ENCODE measurements at regions not wholly inside any gene's neighbourhood (a gene's known extent, or its start where the extent isn't known, plus 50 kb on each side); places are given as distances from the start of the nearest gene placed in this dataset.
A peak's percentile ranks its signal among the peaks of the same experiment; 100 is the strongest.

- Histone ChIP-seq H3K4me3 (ENCODE audit: extremely low read depth in 1 of 4, insufficient read depth in 2 of 4, low read depth in 3 of 4, low read length in 4 of 4) (no peak overlapping the region), H3K4me1 (replicated peaks in 1 of 4; ENCODE audit: control insufficient read depth in 3 of 4, insufficient read depth in 4 of 4, low read length in 3 of 4) (no peaks in the 10 kb centered on the region), H3K36me3 (ENCODE audit: control insufficient read depth in 2 of 4, insufficient read depth in 4 of 4, low read length in 3 of 4) (no peaks in the 10 kb centered on the region), H2BK120ac (replicated peaks; ENCODE audit: low read depth, low read length) (no peak overlapping the region), H3K56ac (replicated peaks; ENCODE audit: insufficient read length, low read depth, low read length) (no peak overlapping the region), H4K20me1 (replicated peaks in 1 of 2; ENCODE audit: control insufficient read depth in 1 of 2, insufficient read depth in 2 of 2, low read length in 2 of 2) (no peaks in the 10 kb centered on the region), H3K18ac (ENCODE audit: extremely low read depth, low read length) (no peak overlapping the region), H3K79me1 (ENCODE audit: low read depth, low read length) (no peaks in the 10 kb centered on the region), H2AFZ (ENCODE audit: low read length) (no peak overlapping the region), H4K5ac (ENCODE audit: insufficient read length, low read depth, low read length) (no peak overlapping the region), H3K4me2 (ENCODE audit: insufficient read depth in 1 of 2, low read depth in 2 of 2, low read length in 2 of 2) (no peak overlapping the region), H3K23me2 (ENCODE audit: low read depth, low read length) (no peaks in the 10 kb centered on the region), H3K9me3 (ENCODE audit: insufficient read depth in 2 of 2, low read depth in 1 of 2, low read length in 1 of 2) (no peaks in the 10 kb centered on the region), H3K23ac (ENCODE audit: insufficient read length) (no peak overlapping the region), H3K9ac (replicated peaks in 1 of 4; ENCODE audit: extremely low read depth in 1 of 4, low read depth in 3 of 4, low read length in 3 of 4) (no peak overlapping the region), H2BK12ac (ENCODE audit: low read depth, low read length) (no peak overlapping the region), H4K91ac (replicated peaks; ENCODE audit: insufficient read length, low read length) (no peak overlapping the region), H3K14ac (ENCODE audit: insufficient read length) (no peak overlapping the region), H2BK20ac (ENCODE audit: low read length) (no peak overlapping the region), H2BK5ac (ENCODE audit: low read depth, low read length) (no peak overlapping the region), H3K79me2 (ENCODE audit: control insufficient read depth in 1 of 2, insufficient read depth in 2 of 2, low read length in 2 of 2) (no peaks in the 10 kb centered on the region), H4K8ac (ENCODE audit: extremely low read depth, insufficient read depth, low read length) (no peak overlapping the region), H3K4ac (replicated peaks; ENCODE audit: insufficient read length, low read depth, low read length) (no peak overlapping the region), H2AK5ac (ENCODE audit: low read depth, low read length) (no peak overlapping the region), H3K27ac (ENCODE audit: low read depth, low read length) (no peak overlapping the region), H2BK15ac (ENCODE audit: low read length) (no peak overlapping the region), H3K27me3 (replicated peaks in 1 of 4; ENCODE audit: control insufficient read depth in 3 of 4, extremely low read depth in 1 of 4, insufficient read depth in 3 of 4, low read length in 3 of 4) (no peaks in the 10 kb centered on the region)
- DNase-seq (ENCODE audit: low read depth in 1 of 2, low spot score in 2 of 2) (no peak), FAIRE-seq (peak; percentile 52)
- 87% methylated on average over 5 of the region's 5 CpGs; no CpG with 5 or more reads in 1 of the 2 experiments for WGBS, 2 experiments (ENCODE audit: extremely low coverage in 1 of 2, insufficient coverage in 1 of 2, insufficient read length in 1 of 2, insufficient replicate concordance in 2 of 2, low coverage in 1 of 2, low lambda C conversion rate in 2 of 2, missing lambda C conversion rate in 1 of 2)
- ChIA-PET POLR2A (ENCODE audit: partially characterized antibody) (no interaction called here), CTCF (ENCODE audit: partially characterized antibody) (interaction anchor here (0.6 to 2.7 kb wide), 26 partner anchors 8 to 1817 kb away, joined by 3 to 19 read pairs (median 4); no protein-coding TSS in a partner anchor)
- TF ChIP-seq RAD21 (IDR thresholded peaks at IDR 0.05 in 1 of 2, conservative IDR thresholded peaks at IDR 0.05 in 1 of 2; ENCODE audit: low read depth in 2 of 2, low read length in 2 of 2) (peak; percentile 62 to 75), POU5F1 (IDR thresholded peaks at IDR 0.05; ENCODE audit: low read depth, low read length) (no peak), CTCF (IDR thresholded peaks at IDR 0.05; ENCODE audit: control extremely low read depth in 1 of 3, insufficient read depth in 1 of 3, low read depth in 1 of 3, low read length in 3 of 3) (peak in 2 of 3 experiments; percentile 20 to 38; a peak in 2 of 4 replicates)
These were observed 678.8 kb downstream of the KCNJ3 start for GRCh38 chr2:155377266-155377680.

Data from H1 (cell line).